ENCODE measurements at regions not wholly inside any gene's neighbourhood (a gene's known extent, or its start where the extent isn't known, plus 50 kb on each side); places are given as distances from the start of the nearest gene placed in this dataset.
"Not testable (repeated sequence)": the region's sequence is repeated elsewhere in the genome, so short reads cannot be mapped to it uniquely, and the experiment has no call there.

- DNase-seq: no peak
Observed at GRCh38 chr18:22504251-22505030, 86.7 kb upstream of the CTAGE1 start.

- DNase-seq: no peak
Observed at GRCh38 chr18:22505141-22505591, 87.5 kb upstream of the CTAGE1 start.

- no peak for DNase-seq
Observed at GRCh38 chr18:22507055-22507454, 89.3 kb upstream of the CTAGE1 start.

GRCh38 chr18:22509423-22509822 lies 91.7 kb upstream of the CTAGE1 start:
- DNase-seq: no peak

GRCh38 chr18:22510697-22511096 lies 93.0 kb upstream of the CTAGE1 start:
- DNase-seq: no peak

GRCh38 chr18:22513721-22514481 lies 96.2 kb upstream of the CTAGE1 start:
- DNase-seq: no peak

GRCh38 chr18:22514655-22515054 lies 96.9 kb upstream of the CTAGE1 start:
- DNase-seq: no peak

- DNase-seq: no peak
Observed at GRCh38 chr18:22515250-22515649, 97.5 kb upstream of the CTAGE1 start.

GRCh38 chr18:22517356-22517755 lies 99.6 kb upstream of the CTAGE1 start:
- no peak for DNase-seq

- no peak for DNase-seq
Observed at GRCh38 chr18:22521026-22521707, 103.5 kb upstream of the CTAGE1 start.

- no peak for DNase-seq
Observed at GRCh38 chr18:22523481-22523880, 105.8 kb upstream of the CTAGE1 start.

GRCh38 chr18:22524783-22525182 lies 107.1 kb upstream of the CTAGE1 start:
- DNase-seq: no peak

GRCh38 chr18:22525313-22525712 lies 107.6 kb upstream of the CTAGE1 start:
- no peak for DNase-seq

GRCh38 chr18:22525883-22526282 lies 108.2 kb upstream of the CTAGE1 start:
- no peak for DNase-seq

- DNase-seq: no peak
Observed at GRCh38 chr18:22528291-22528690, 110.6 kb upstream of the CTAGE1 start.

GRCh38 chr18:22534706-22535105 lies 117.0 kb upstream of the CTAGE1 start:
- not testable (repeated sequence) for DNase-seq

- no peak for DNase-seq
Observed at GRCh38 chr18:22536558-22536957, 118.8 kb upstream of the CTAGE1 start.

- DNase-seq: no peak
Observed at GRCh38 chr18:22538426-22538825, 120.7 kb upstream of the CTAGE1 start.

- DNase-seq: no peak
Observed at GRCh38 chr18:22539051-22539765, 121.5 kb upstream of the CTAGE1 start.

GRCh38 chr18:22541232-22541631 lies 123.5 kb upstream of the CTAGE1 start:
- no peak for DNase-seq

GRCh38 chr18:22542406-22542835 lies 124.7 kb upstream of the CTAGE1 start:
- no peak for DNase-seq

- DNase-seq: no peak
Observed at GRCh38 chr18:22543769-22544168, 126.1 kb upstream of the CTAGE1 start.

- DNase-seq: no peak
Observed at GRCh38 chr18:22544626-22545025, 126.9 kb upstream of the CTAGE1 start.
